ENCODE measurements at regions not wholly inside any gene's neighbourhood (a gene's known extent, or its start where the extent isn't known, plus 50 kb on each side); places are given as distances from the start of the nearest gene placed in this dataset.

- no peak overlapping the region for H3K4me3 Mint-ChIP-seq
Observed at GRCh38 chr21:15564907-15565306, 164.9 kb upstream of the USP25 start.

More at GRCh38 chr21:15564907-15565306, 164.9 kb upstream of the USP25 start:
- H3K36me3 ChIP-seq (ENCODE audit: insufficient read depth), result no peaks in the 10 kb centered on the region
- Mint-ChIP-seq H3K27ac (no peak overlapping the region), H3K4me1 (peaks cover 27% of the 10 kb centered on the region), H3K27me3 (ENCODE audit: insufficient read depth, low read depth, poor library complexity) (no peaks in the 10 kb centered on the region), H3K9me3 (no peaks in the 10 kb centered on the region), H3K36me3 (ENCODE audit: low read depth) (no peaks in the 10 kb centered on the region; the same call in 2 of the 3 replicates)
- DNase-seq (ENCODE audit: low spot score) (no peak), ATAC-seq (no peak)
- H3K27me3 ChIP-seq (ENCODE audit: insufficient read depth), result no peaks in the 10 kb centered on the region
- H3K79me2 ChIP-seq (replicated peaks; ENCODE audit: insufficient read depth), result no peaks in the 10 kb centered on the region
- no peaks in the 10 kb centered on the region for H3F3A ChIP-seq (replicated peaks; ENCODE audit: low read depth)
- no peak overlapping the region for H3K4me2 ChIP-seq
- H3K4me1 ChIP-seq (ENCODE audit: insufficient read depth), result peaks cover 18% of the 10 kb centered on the region
- TF ChIP-seq ZNF331 (CRISPR knock-in tag; IDR thresholded peaks at IDR 0.05; ENCODE audit: low read depth) (no peak), ZNF114 (CRISPR knock-in tag; IDR thresholded peaks at IDR 0.05) (no peak), NANOG (IDR thresholded peaks at IDR 0.05; ENCODE audit: borderline replicate concordance) (no peak), EZH2 (IDR thresholded peaks at IDR 0.05; ENCODE audit: low read depth, unreplicated experiment) (no peak), STAT1 (IDR thresholded peaks at IDR 0.05; ENCODE audit: unreplicated experiment) (no peak), POLR2AphosphoS5 (IDR thresholded peaks at IDR 0.05; ENCODE audit: low read depth) (no peak), CTCF (conservative IDR thresholded peaks at IDR 0.05; ENCODE audit: low read depth in 2 of 2) (no peak), CREB1 (CRISPR knock-in tag; IDR thresholded peaks at IDR 0.05; ENCODE audit: low read depth) (no peak), ZNF462 (CRISPR knock-in tag; IDR thresholded peaks at IDR 0.05) (no peak), EZH2phosphoT487 (IDR thresholded peaks at IDR 0.05; ENCODE audit: unreplicated experiment) (no peak), REST (IDR thresholded peaks at IDR 0.05; ENCODE audit: unreplicated experiment) (no peak), JUNB (IDR thresholded peaks at IDR 0.05; ENCODE audit: unreplicated experiment) (no peak)
- TF ChIP-seq, protein P1, sequence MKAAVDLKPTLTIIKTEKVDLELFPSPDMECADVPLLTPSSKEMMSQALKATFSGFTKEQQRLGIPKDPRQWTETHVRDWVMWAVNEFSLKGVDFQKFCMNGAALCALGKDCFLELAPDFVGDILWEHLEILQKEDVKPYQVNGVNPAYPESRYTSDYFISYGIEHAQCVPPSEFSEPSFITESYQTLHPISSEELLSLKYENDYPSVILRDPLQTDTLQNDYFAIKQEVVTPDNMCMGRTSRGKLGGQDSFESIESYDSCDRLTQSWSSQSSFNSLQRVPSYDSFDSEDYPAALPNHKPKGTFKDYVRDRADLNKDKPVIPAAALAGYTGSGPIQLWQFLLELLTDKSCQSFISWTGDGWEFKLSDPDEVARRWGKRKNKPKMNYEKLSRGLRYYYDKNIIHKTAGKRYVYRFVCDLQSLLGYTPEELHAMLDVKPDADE (IDR thresholded peaks at IDR 0.05), result no peak
- no peak overlapping the region for H3K27ac ChIP-seq (ENCODE audit: low read depth)
- no peak overlapping the region for H2AFZ ChIP-seq
- no peak overlapping the region for H3K4me3 ChIP-seq
- no peaks in the 10 kb centered on the region for H4K20me1 ChIP-seq (replicated peaks; ENCODE audit: insufficient read depth)
- no peaks in the 10 kb centered on the region; the same call in 1 of the 2 replicates for H3K9me2 ChIP-seq (ENCODE audit: insufficient read depth)

Data from GM23338 (cell line).